ENCODE measurements at regions not wholly inside any gene's neighbourhood (a gene's known extent, or its start where the extent isn't known, plus 50 kb on each side); places are given as distances from the start of the nearest gene placed in this dataset.

DNA sequence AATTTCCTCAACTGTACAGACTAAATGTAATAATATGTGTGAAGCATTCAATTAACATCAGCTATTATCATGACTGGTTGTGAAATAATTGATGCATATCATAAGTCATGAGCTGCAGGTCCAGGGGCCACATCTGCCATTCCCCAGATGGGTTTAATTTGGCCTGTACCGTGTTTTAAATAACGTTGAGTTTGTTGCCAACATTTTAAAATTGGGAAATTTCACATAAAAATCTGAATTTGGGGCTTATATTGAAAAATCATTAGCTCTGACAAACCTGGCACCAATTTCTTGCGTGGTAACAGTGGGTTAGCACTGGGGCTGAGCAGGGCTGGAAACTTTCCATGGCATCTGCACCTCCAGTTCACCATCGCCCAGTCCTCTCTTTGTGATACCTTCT is 193.9 kb downstream of the SNX19 start:
- intact Hi-C loops (cut with micrococcal nuclease), result no loop called here
- Mint-ChIP-seq H3K4me1 (no peaks in the 10 kb centered on the region), H3K36me3 (ENCODE audit: low read depth) (no peaks in the 10 kb centered on the region), H3K4me3 (no peak overlapping the region), H3K9me3 (no peaks in the 10 kb centered on the region), H3K27me3 (no peaks in the 10 kb centered on the region), H3K27ac (no peak overlapping the region)
- no peak for ATAC-seq (ENCODE audit: low read depth)
- TF ChIP-seq, protein P1, sequence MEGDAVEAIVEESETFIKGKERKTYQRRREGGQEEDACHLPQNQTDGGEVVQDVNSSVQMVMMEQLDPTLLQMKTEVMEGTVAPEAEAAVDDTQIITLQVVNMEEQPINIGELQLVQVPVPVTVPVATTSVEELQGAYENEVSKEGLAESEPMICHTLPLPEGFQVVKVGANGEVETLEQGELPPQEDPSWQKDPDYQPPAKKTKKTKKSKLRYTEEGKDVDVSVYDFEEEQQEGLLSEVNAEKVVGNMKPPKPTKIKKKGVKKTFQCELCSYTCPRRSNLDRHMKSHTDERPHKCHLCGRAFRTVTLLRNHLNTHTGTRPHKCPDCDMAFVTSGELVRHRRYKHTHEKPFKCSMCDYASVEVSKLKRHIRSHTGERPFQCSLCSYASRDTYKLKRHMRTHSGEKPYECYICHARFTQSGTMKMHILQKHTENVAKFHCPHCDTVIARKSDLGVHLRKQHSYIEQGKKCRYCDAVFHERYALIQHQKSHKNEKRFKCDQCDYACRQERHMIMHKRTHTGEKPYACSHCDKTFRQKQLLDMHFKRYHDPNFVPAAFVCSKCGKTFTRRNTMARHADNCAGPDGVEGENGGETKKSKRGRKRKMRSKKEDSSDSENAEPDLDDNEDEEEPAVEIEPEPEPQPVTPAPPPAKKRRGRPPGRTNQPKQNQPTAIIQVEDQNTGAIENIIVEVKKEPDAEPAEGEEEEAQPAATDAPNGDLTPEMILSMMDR (IDR thresholded peaks at IDR 0.05), result no peak
- no peak for DNase-seq
- ChIA-PET CTCF (no interaction called here), POLR2A (no interaction called here)

DNA sequence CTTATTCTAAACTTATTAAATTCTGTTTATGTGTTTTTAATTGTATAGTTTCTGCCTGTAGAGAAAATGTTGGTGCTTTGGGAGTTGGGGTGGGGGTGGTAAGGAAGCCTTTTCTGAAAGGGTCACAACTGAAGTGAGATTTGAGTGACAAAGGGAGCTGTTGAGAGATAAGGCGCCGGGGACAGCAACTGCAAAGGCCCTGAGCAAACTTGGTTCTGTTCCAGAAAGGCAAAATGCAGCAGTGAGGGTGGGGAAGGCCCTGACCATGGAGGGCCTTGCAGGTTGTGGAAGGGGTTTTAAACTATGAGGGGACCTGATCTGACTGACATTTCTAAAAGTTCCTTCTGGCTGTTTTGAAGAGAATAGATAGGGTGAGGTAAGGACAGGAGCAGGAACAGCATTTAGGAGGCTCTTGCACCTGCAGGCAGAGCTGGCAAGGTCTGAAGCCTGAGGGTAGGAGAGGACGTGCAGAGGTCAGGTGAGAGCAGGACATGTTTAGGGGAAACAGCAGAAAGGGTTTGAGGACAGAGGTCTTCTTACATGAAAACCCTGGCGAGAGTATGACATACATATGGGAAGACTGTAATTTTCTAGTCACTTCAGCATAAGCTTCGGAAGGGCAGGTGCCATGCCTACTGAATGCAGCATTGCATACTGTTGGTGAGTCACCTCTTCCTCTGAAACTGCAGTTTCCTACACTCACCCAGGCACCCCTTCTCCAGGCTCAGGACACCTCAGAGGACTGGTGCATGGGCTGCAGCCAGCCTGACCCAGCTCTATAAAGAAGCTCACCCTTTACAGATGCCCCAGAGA is 190.7 kb downstream of the SNX19 start:
- TF ChIP-seq, protein P1 (IDR thresholded peaks at IDR 0.05), result no peak
- Mint-ChIP-seq H3K27me3 (no peaks in the 10 kb centered on the region), H3K4me1 (no peaks in the 10 kb centered on the region), H3K27ac (no peak overlapping the region), H3K9me3 (peaks cover 6% of the 10 kb centered on the region), H3K36me3 (ENCODE audit: low read depth) (no peaks in the 10 kb centered on the region), H3K4me3 (no peak overlapping the region)
- ChIA-PET CTCF (no interaction called here), POLR2A (no interaction called here)
- no peak for DNase-seq
- intact Hi-C loops (cut with micrococcal nuclease), result no loop called here
- ATAC-seq (ENCODE audit: low read depth), result no peak

DNA sequence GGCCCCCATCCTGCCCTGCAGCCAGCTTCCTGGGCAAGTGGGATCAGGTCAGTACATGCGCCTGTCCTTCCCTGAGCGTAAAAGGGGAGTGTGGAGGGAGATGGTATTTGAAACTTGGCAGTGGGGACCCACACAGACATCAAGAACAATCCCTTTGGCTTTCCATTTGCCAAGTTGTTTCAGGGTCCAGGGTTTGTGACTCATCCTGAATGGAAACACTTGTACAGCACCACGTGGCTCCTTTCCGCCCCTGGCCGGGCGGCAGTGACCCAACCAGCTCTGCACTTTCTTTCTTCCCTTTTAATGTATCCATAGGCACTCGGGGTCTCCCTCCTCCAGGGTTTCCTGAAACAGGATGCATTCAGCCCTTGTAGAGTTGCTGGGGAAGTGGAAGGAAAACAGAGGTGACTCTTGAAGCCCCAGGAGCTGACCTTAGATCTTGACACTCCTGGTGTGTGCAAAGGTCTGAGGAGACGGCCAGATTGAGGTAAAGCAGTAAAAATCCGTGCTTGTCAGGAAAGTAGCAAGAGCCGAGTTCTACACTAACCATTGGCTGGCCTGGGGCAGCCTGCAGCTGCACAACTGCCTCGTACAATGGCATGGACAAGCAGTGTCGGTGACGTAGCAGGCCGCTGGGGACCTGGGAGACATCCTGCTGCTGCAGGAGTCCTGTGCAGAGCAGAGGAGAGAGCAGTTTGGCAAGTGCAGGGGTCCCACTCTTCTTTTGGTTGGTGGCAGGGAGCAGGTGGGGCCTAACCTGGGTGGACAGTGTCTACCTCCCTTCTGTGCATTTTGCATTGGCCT is 189.8 kb downstream of the SNX19 start:
- intact Hi-C loops (cut with micrococcal nuclease), result no loop called here
- no peak for ATAC-seq (ENCODE audit: low read depth)

DNA sequence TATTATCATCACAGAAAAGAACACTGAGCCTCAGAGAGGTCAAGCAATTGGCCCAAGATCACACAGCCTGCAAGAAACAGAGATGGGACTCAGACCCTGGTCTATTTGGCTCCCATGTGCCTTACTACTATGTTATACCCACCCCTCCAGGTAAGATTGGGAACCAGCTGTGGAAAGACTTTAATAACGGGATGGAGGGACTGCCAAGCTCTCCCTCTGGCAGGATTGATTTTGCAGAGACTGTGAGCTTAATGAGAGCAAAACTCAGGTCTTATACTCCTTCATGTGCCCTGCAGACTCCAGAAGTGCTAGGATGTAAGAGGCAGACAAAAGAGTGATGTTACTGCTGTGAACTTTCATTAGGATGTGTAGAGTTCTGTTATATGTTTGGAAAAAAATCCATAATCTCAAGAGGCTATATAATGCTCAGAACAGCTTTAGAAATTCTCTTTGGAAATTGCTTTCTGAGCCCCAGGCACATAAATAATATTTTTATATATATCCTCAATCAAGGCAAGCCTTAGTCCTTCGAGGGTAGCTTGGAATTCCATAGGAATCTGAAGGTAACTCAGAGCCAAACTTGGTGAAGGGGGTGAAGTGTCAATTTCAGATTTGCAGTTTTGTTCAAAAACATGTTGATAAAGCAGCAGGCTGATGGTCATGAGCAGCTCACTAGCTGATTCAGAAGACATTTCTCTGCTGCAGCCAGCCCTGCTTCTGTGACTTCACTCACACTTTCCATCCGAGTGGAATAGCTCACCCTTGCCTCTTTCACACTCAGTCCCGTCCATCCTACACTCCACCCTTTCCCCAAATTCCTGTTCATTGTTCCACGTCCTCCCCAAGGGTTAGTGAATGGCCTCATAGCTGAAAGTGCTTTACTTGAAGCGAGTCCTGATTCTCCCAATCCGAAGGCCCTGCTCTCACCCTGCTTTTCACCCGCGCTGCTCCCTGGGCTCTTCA is 188.8 kb downstream of the SNX19 start:
- Mint-ChIP-seq H3K4me1 (no peaks in the 10 kb centered on the region), H3K27me3 (no peaks in the 10 kb centered on the region), H3K36me3 (ENCODE audit: low read depth) (no peaks in the 10 kb centered on the region), H3K4me3 (no peak overlapping the region), H3K27ac (no peak overlapping the region), H3K9me3 (peaks cover 11% of the 10 kb centered on the region)
- no peak for DNase-seq
- ChIA-PET CTCF (no interaction called here), POLR2A (no interaction called here)
- intact Hi-C loops (cut with micrococcal nuclease), result no loop called here
- TF ChIP-seq, protein P1 (IDR thresholded peaks at IDR 0.05), result no peak
- ATAC-seq (ENCODE audit: low read depth), result no peak

More for the DNA sequence above, 189.8 kb downstream of the SNX19 start:
- no peak for DNase-seq
- TF ChIP-seq, protein P1 (IDR thresholded peaks at IDR 0.05), result no peak
- Mint-ChIP-seq H3K36me3 (ENCODE audit: low read depth) (no peaks in the 10 kb centered on the region), H3K9me3 (peaks cover 11% of the 10 kb centered on the region), H3K27me3 (no peaks in the 10 kb centered on the region), H3K4me3 (no peak overlapping the region), H3K27ac (no peak overlapping the region), H3K4me1 (no peaks in the 10 kb centered on the region)
- CTCF ChIA-PET, result no interaction called here
- POLR2A ChIA-PET, result no interaction called here

Measured in activated B cell treated with CpG ODN at 0.5 μM for 24 hours (primary cell).